B cell (primary cell): ENCODE measurements at regions not wholly inside any gene's neighbourhood (a gene's known extent, or its start where the extent isn't known, plus 50 kb on each side); places are given as distances from the start of the nearest gene placed in this dataset.

Source experiments
- ATAC-seq: fragments of 200-7000 bp; cut with Tn5 transposase; one replicate; pipeline ENCODE4 v1.10.0; 2021; ENCODE audit warnings: low read depth, mild to moderate bottlenecking, moderate number of reproducible peaks, moderate library complexity
- CTCF ChIA-PET: fragments of 350-600 bp; sonication (Branson Sonifier 250); formaldehyde crosslinking; loops from one replicate; lab custom pipeline; 2021; ENCODE audit warnings: antibody characterized with exemption, inconsistent platforms; lab: Charles Lee
- POLR2A ChIA-PET: fragments of 350-600 bp; sonication (Branson Sonifier 250); formaldehyde crosslinking; loops from one replicate; lab custom pipeline; 2021; ENCODE audit warnings: antibody characterized with exemption; lab: Charles Lee
- DNase-seq: peaks from one replicate; pipeline ENCODE4 v3.0.0; 2013
- H2AFZ ChIP-seq: 2 replicates; pipeline ENCODE4 v1.6.1; 2012; ENCODE audit warnings: mild to moderate bottlenecking, low read depth, low read length; ENCODE audit not compliant: insufficient read depth, poor library complexity, severe bottlenecking
- H3K27ac ChIP-seq, 2 donors: 1 replicate in 1 of 2; 2 replicates in 1 of 2; pipeline ENCODE4 v1.5.1; 2012 to 2013; ENCODE audit warnings: low read length in 2 of 2, mild to moderate bottlenecking in 2 of 2, moderate library complexity in 1 of 2
- H3K27me3 ChIP-seq, 4 experiments: fragments of 200-600 bp in 1 of 4; sonication (generic) in 1 of 4; replicated peaks in 1 of 4; 1 replicate in 2 of 4; 2 replicates in 2 of 4; pipeline versions ENCODE4 v1.6.1 to v1.7.0; 2013 to 2016; ENCODE audit warnings: low read length in 3 of 4, mild to moderate bottlenecking in 2 of 4, mixed read lengths in 1 of 4, moderate library complexity in 1 of 4; ENCODE audit not compliant: insufficient read depth in 4 of 4, control insufficient read depth in 3 of 4; ENCODE audit errors: control extremely low read depth in 1 of 4
- H3K36me3 ChIP-seq, 2 experiments: replicated peaks in 1 of 2; 1 replicate in 1 of 2; 2 replicates in 1 of 2; pipeline versions ENCODE4 v1.6.1 to v1.7.1; 2013; ENCODE audit warnings: low read length in 1 of 2; ENCODE audit not compliant: insufficient read depth in 2 of 2, control insufficient read depth in 1 of 2; ENCODE audit errors: control extremely low read depth in 1 of 2, extremely low read depth in 1 of 2
- H3K4me1 ChIP-seq, 2 donors: fragments of 200-600 bp in 1 of 2; sonication (generic) in 1 of 2; 1 replicate in 1 of 2; 2 replicates in 1 of 2; pipeline versions ENCODE4 v1.5.1 to v1.6.1; 2013 to 2017; ENCODE audit warnings: low read length in 2 of 2; ENCODE audit not compliant: control insufficient read depth in 2 of 2, insufficient read depth in 2 of 2
- H3K4me2 ChIP-seq: replicated peaks from 2 replicates; pipeline ENCODE3; 2012; ENCODE audit warnings: mild to moderate bottlenecking, low read depth, low read length; ENCODE audit not compliant: poor library complexity, severe bottlenecking
- H3K4me3 ChIP-seq, 5 experiments: fragments of 200-600 bp in 1 of 5; sonication (generic) in 1 of 5; 1 replicate in 3 of 5; 2 replicates in 2 of 5; pipeline versions ENCODE4 v1.5.1 to v1.7.0; 2011 to 2016; ENCODE audit warnings: low read length in 4 of 5, mild to moderate bottlenecking in 4 of 5, low read depth in 2 of 5, control low read depth in 1 of 5, moderate library complexity in 1 of 5; ENCODE audit not compliant: insufficient read depth in 1 of 5; ENCODE audit errors: control extremely low read depth in 1 of 5, extremely low read depth in 1 of 5
- H3K79me2 ChIP-seq: fragments of 200-600 bp; sonication (generic); one replicate; pipeline ENCODE4 v1.6.0; 2016; ENCODE audit warnings: low read length; ENCODE audit not compliant: control insufficient read depth, insufficient read depth
- H3K9ac ChIP-seq: fragments of 200-600 bp; sonication (generic); 2 replicates; pipeline ENCODE4 v1.6.1; 2017; ENCODE audit warnings: mild to moderate bottlenecking, low read length, moderate library complexity
- H3K9me3 ChIP-seq, 3 donors: one replicate each; pipeline versions ENCODE4 v1.6.1 to v1.7.1; 2013; ENCODE audit warnings: low read length in 2 of 3; ENCODE audit not compliant: control insufficient read depth in 2 of 3, insufficient read depth in 1 of 3; ENCODE audit errors: control extremely low read depth in 1 of 3
- H4K20me1 ChIP-seq: 2 replicates; pipeline ENCODE4 v1.6.0; 2012; ENCODE audit warnings: mild to moderate bottlenecking, low read length; ENCODE audit not compliant: insufficient read depth, control insufficient read depth, poor library complexity, severe bottlenecking
- H3K27ac Mint-ChIP-seq: one replicate; pipeline ENCODE4 v1.8.0; 2021; ENCODE audit warnings: mixed read lengths
- H3K27me3 Mint-ChIP-seq: one replicate; pipeline ENCODE4 v1.8.0; 2021; ENCODE audit warnings: mixed read lengths
- H3K4me1 Mint-ChIP-seq: one replicate; pipeline ENCODE4 v1.8.0; 2021; ENCODE audit warnings: mixed read lengths
- H3K4me3 Mint-ChIP-seq: one replicate; pipeline ENCODE4 v1.8.0; 2021; ENCODE audit warnings: mixed read lengths
- H3K9me3 Mint-ChIP-seq: one replicate; pipeline ENCODE4 v1.8.0; 2022; ENCODE audit warnings: mixed read lengths; ENCODE audit not compliant: insufficient read depth
- CTCF ChIP-seq: fragments of 200-600 bp; IDR thresholded peaks from one replicate; pipeline ENCODE4 v1.8.0; 2022; ENCODE audit warnings: antibody characterized with exemption, mild to moderate bottlenecking
- EZH2 ChIP-seq: IDR thresholded peaks from 2 replicates; pipeline ENCODE4 v1.6.1; 2012; ENCODE audit warnings: borderline replicate concordance, low read depth, mild to moderate bottlenecking, moderate library complexity, low read length; ENCODE audit not compliant: insufficient read depth, poor library complexity, severe bottlenecking
- WGBS: methylation state at CpG from one replicate; pipeline ENCODE4 v1.1.5; 2013; ENCODE audit warnings: missing lambda C conversion rate; ENCODE audit not compliant: insufficient coverage; 5-methylcytosine and 5-hydroxymethylcytosine counted together
- intact Hi-C: fragments of 100-400 bp; cut with micrococcal nuclease; formaldehyde crosslinking; loops from one replicate; pipeline ENCODE4 v1.10.0; 2022

GRCh38 chr10:28948046-28948445 is 270.7 kb downstream of the BAMBI start:
- DNase-seq (no peak), ATAC-seq (no peak)
- Mint-ChIP-seq H3K4me1 (no peaks in the 10 kb centered on the region), H3K4me3 (no peak overlapping the region), H3K27ac (no peak overlapping the region), H3K9me3 (no peaks in the 10 kb centered on the region), H3K27me3 (peaks cover 16% of the 10 kb centered on the region)
- Histone ChIP-seq H3K79me2 (no peaks in the 10 kb centered on the region), H3K9ac (no peak overlapping the region), H3K4me3 (no peak overlapping the region), H3K4me1 (no peaks in the 10 kb centered on the region), H3K27ac (no peak overlapping the region), H3K9me3 (no peaks in the 10 kb centered on the region), H3K27me3 (peaks cover 0 to 4% (median 0%) of the 10 kb centered on the region in 4 experiments), H4K20me1 (no peaks in the 10 kb centered on the region), H3K36me3 (no peaks in the 10 kb centered on the region), H2AFZ (no peak overlapping the region), H3K4me2 (no peak overlapping the region)
- ChIA-PET CTCF (no interaction called here), POLR2A (no interaction called here)
- TF ChIP-seq CTCF (no peak), EZH2 (no peak)
- intact Hi-C loops: no loop called here
- 100% methylated on average over 1 of the region's 1 CpG for WGBS

GRCh38 chr10:28949005-28950004 is 272.0 kb downstream of the BAMBI start:
- Mint-ChIP-seq H3K27me3 (peaks cover 16% of the 10 kb centered on the region), H3K9me3 (no peaks in the 10 kb centered on the region), H3K4me1 (no peaks in the 10 kb centered on the region), H3K27ac (no peak overlapping the region), H3K4me3 (no peak overlapping the region)
- Histone ChIP-seq H3K36me3 (no peaks in the 10 kb centered on the region), H3K79me2 (no peaks in the 10 kb centered on the region), H2AFZ (no peak overlapping the region), H3K9me3 (no peaks in the 10 kb centered on the region), H3K9ac (no peak overlapping the region), H3K27me3 (peaks cover 0 to 4% (median 0%) of the 10 kb centered on the region in 4 experiments), H3K4me3 (no peak overlapping the region), H3K4me2 (no peak overlapping the region), H3K27ac (no peak overlapping the region), H3K4me1 (no peaks in the 10 kb centered on the region), H4K20me1 (no peaks in the 10 kb centered on the region)
- no peak for ATAC-seq
- ChIA-PET POLR2A (no interaction called here), CTCF (no interaction called here)
- DNase-seq: no peak
- 85% methylated on average over 4 of the region's 8 CpGs for WGBS
- no peak for TF ChIP-seq CTCF
- no peak for TF ChIP-seq EZH2
- intact Hi-C loops: no loop called here
